Neural cell (in vitro differentiated cells): ENCODE measurements at regions not wholly inside any gene's neighbourhood (a gene's known extent, or its start where the extent isn't known, plus 50 kb on each side); places are given as distances from the start of the nearest gene placed in this dataset.

Experiments used
- H2AFZ ChIP-seq: fragments of 200-600, 300-800 bp; sonication (generic), shearing (Covaris generic); 2 replicates; pipeline ENCODE4 v1.6.0; 2014; ENCODE audit warnings: low read depth, mild to moderate bottlenecking, antibody characterized with exemption, low read length, moderate library complexity
- H3F3A ChIP-seq: fragments of 200-600 bp; shearing (Covaris generic); 2 replicates; pipeline ENCODE4 v1.6.1; 2016; ENCODE audit warnings: mild to moderate bottlenecking, moderate library complexity, mixed read lengths, antibody characterized with exemption, low read length; ENCODE audit not compliant: insufficient read depth, poor library complexity, severe bottlenecking
- H3K27ac ChIP-seq: fragments of 200-600, 300-800 bp; sonication (generic), shearing (Covaris generic); 2 replicates; pipeline ENCODE4 v1.5.1; 2014; ENCODE audit warnings: mild to moderate bottlenecking, low read length, moderate library complexity
- H3K27me3 ChIP-seq: fragments of 300-800, 200-600 bp; sonication (generic), shearing (Covaris generic); 2 replicates; pipeline ENCODE4 v1.6.0; 2014; ENCODE audit warnings: mild to moderate bottlenecking, low read depth, low read length, moderate library complexity; ENCODE audit not compliant: insufficient read depth
- H3K36me3 ChIP-seq: fragments of 300-800, 200-600 bp; sonication (generic), shearing (Covaris generic); 2 replicates; pipeline ENCODE4 v1.5.1; 2014; ENCODE audit warnings: mild to moderate bottlenecking, antibody characterized with exemption, low read length, moderate library complexity; ENCODE audit not compliant: insufficient read depth
- H3K4me2 ChIP-seq: fragments of 300-800, 200-600 bp; sonication (generic), shearing (Covaris generic); 2 replicates; pipeline ENCODE4 v1.6.0; 2014; ENCODE audit warnings: mild to moderate bottlenecking, low read length
- H3K4me3 ChIP-seq: fragments of 300-800, 200-600 bp; sonication (generic), shearing (Covaris generic); 2 replicates; pipeline ENCODE4 v1.5.1; 2014; ENCODE audit warnings: mild to moderate bottlenecking, low read length, moderate library complexity
- H3K79me2 ChIP-seq: fragments of 200-600 bp; shearing (Covaris generic); replicated peaks from 2 replicates; pipeline ENCODE4 v1.6.0; 2014; ENCODE audit warnings: mild to moderate bottlenecking, low read length, moderate library complexity; ENCODE audit not compliant: insufficient read depth
- H3K9ac ChIP-seq: fragments of 300-800, 200-600 bp; sonication (generic), shearing (Covaris generic); 2 replicates; pipeline ENCODE4 v1.6.1; 2016; ENCODE audit warnings: mild to moderate bottlenecking, low read length, mixed read lengths
- H3K9me2 ChIP-seq: fragments of 200-600 bp; shearing (Covaris generic); 2 replicates; pipeline ENCODE4 v1.6.1; 2016; ENCODE audit warnings: mild to moderate bottlenecking, low read length, mixed read lengths; ENCODE audit not compliant: insufficient read depth
- H3K9me3 ChIP-seq: fragments of 200-600, 300-800 bp; sonication (generic), shearing (Covaris generic); 2 replicates; pipeline ENCODE4 v1.6.1; 2016; ENCODE audit warnings: mild to moderate bottlenecking, mixed run types, low read length, moderate library complexity, mixed read lengths
- H4K20me1 ChIP-seq: fragments of 200-600 bp; shearing (Covaris generic); 2 replicates; pipeline ENCODE4 v1.6.1; 2016; ENCODE audit warnings: mild to moderate bottlenecking, mixed run types; ENCODE audit not compliant: insufficient read depth
- CTCF ChIP-seq: fragments of 450-650 bp; IDR thresholded peaks from 2 replicates; pipeline ENCODE4 v1.5.1; 2014; ENCODE audit warnings: antibody characterized with exemption, mild to moderate bottlenecking, moderate library complexity; ENCODE audit not compliant: poor library complexity, severe bottlenecking
- EP300 ChIP-seq: fragments of 450-650 bp; conservative IDR thresholded peaks from 2 replicates; pipeline ENCODE4 v1.6.1; 2014; ENCODE audit warnings: antibody characterized with exemption, mild to moderate bottlenecking, moderate library complexity; ENCODE audit not compliant: poor library complexity, severe bottlenecking
- EZH2 ChIP-seq: fragments of 200-600, 300-800 bp; shearing (Covaris generic), sonication (generic); IDR thresholded peaks from 2 replicates; pipeline ENCODE4 v1.6.1; 2014; ENCODE audit warnings: antibody characterized with exemption, low read length, borderline replicate concordance, mild to moderate bottlenecking; ENCODE audit not compliant: insufficient read depth, poor library complexity, severe bottlenecking
- MXI1 ChIP-seq: fragments of 450-650 bp; conservative IDR thresholded peaks from 2 replicates; pipeline ENCODE4 v1.6.1; 2014; ENCODE audit warnings: antibody characterized with exemption, mild to moderate bottlenecking; ENCODE audit not compliant: poor library complexity, severe bottlenecking
- POLR2AphosphoS5 ChIP-seq: IDR thresholded peaks from 2 replicates; pipeline ENCODE4 v1.6.1; 2012
- RAD21 ChIP-seq: fragments of 450-650 bp; conservative IDR thresholded peaks from 2 replicates; pipeline ENCODE4 v1.6.1; 2014; ENCODE audit warnings: antibody characterized with exemption, mild to moderate bottlenecking, moderate library complexity
- REST ChIP-seq: IDR thresholded peaks from 2 replicates; pipeline ENCODE4 v1.6.1; 2012; ENCODE audit warnings: borderline replicate concordance
- SMC3 ChIP-seq: fragments of 450-650 bp; conservative IDR thresholded peaks from 2 replicates; pipeline ENCODE4 v1.6.1; 2014; ENCODE audit warnings: antibody characterized with exemption, mild to moderate bottlenecking, moderate library complexity; ENCODE audit not compliant: poor library complexity
- TAF1 ChIP-seq: IDR thresholded peaks from 2 replicates; pipeline ENCODE4 v1.6.1; 2012; ENCODE audit warnings: low read depth

- Histone ChIP-seq H3K9me3 (no peaks in the 10 kb centered on the region), H3K27ac (no peak overlapping the region), H3K9me2 (no peaks in the 10 kb centered on the region), H3K9ac (no peak overlapping the region), H3K4me3 (no peak overlapping the region), H3K36me3 (no peaks in the 10 kb centered on the region), H3F3A (no peaks in the 10 kb centered on the region), H3K79me2 (no peaks in the 10 kb centered on the region), H4K20me1 (no peaks in the 10 kb centered on the region), H2AFZ (no peak overlapping the region), H3K4me2 (no peak overlapping the region), H3K27me3 (no peaks in the 10 kb centered on the region)
- TF ChIP-seq RAD21 (no peak), SMC3 (no peak), EP300 (no peak), CTCF (no peak), POLR2AphosphoS5 (no peak), MXI1 (no peak), TAF1 (no peak), EZH2 (no peak), REST (no peak)
Measured at GRCh38 chr7:135803143-135803542, 54.5 kb upstream of the FAM180A start.

GRCh38 chr7:135802697-135803096, 54.1 kb upstream of the FAM180A start:
- Histone ChIP-seq H4K20me1 (no peaks in the 10 kb centered on the region), H3F3A (no peaks in the 10 kb centered on the region), H3K4me3 (no peak overlapping the region), H3K27me3 (no peaks in the 10 kb centered on the region), H3K9me2 (no peaks in the 10 kb centered on the region), H2AFZ (no peak overlapping the region), H3K9ac (no peak overlapping the region), H3K36me3 (no peaks in the 10 kb centered on the region), H3K79me2 (no peaks in the 10 kb centered on the region), H3K4me2 (no peak overlapping the region), H3K27ac (no peak overlapping the region), H3K9me3 (no peaks in the 10 kb centered on the region)
- TF ChIP-seq TAF1 (no peak), EP300 (no peak), POLR2AphosphoS5 (no peak), SMC3 (no peak), REST (no peak), MXI1 (no peak), RAD21 (no peak), EZH2 (no peak), CTCF (no peak)
